Fibroblast of the aortic adventitia (primary cell): ENCODE measurements at regions not wholly inside any gene's neighbourhood (a gene's known extent, or its start where the extent isn't known, plus 50 kb on each side); places are given as distances from the start of the nearest gene placed in this dataset.

Source experiments
- DNase-seq: peaks from one replicate; pipeline ENCODE4 v3.0.0-alpha.2; 2010; ENCODE audit warnings: low read depth
- H3K4me3 ChIP-seq: 2 replicates; pipeline ENCODE4 v1.5.1; 2011; ENCODE audit warnings: low read depth, mild to moderate bottlenecking, control low read depth, low read length, moderate library complexity
- TF ChIP-seq, protein P1 (sequence below): IDR thresholded peaks from 2 replicates; pipeline ENCODE4 v1.5.1; 2011; ENCODE audit warnings: mild to moderate bottlenecking, low read length, control low read depth, inconsistent platforms; ENCODE audit not compliant: insufficient read depth

DNA sequence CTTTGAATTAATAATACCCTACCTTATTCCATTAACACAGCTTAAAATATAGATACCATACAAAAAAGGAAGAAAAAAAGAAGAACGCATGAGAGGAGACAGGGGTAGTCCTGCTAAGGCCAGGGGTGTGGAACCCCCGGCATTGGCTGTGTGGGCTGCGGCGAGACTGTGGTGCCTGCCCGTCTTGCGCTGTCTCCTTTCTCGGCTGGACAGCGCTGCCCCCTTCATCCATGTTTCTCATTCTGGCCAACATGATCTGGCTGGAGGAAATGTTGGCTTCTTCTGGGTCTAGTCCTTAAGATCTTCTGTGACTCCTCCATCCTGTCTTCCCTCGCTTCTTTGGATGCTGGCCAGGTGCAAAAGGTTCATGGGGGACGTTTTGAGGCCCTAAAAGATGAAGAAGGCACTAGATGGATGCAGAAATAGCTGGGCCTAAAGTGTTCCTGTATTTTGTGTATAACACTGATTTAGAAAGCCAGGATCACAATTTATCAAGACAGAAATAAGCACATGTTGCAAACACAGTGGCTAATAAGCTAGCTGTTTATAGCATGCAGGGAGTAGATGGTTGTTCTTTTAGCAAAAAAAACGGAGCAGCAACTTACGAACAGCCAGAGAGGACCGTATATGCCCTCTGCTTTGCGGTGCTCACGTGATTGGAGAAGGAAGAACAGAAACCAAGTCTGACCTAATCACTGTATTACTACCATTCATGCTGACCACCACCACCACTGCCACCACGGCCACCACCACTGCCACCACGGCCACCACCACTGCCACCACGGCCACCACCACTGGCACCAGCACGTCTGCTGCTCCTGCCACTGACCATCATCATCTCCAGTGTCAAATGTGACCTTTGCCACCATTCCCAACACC lies 71.7 kb upstream of the ASB18 start:
- no peak for DNase-seq
- no peak overlapping the region for H3K4me3 ChIP-seq

DNA sequence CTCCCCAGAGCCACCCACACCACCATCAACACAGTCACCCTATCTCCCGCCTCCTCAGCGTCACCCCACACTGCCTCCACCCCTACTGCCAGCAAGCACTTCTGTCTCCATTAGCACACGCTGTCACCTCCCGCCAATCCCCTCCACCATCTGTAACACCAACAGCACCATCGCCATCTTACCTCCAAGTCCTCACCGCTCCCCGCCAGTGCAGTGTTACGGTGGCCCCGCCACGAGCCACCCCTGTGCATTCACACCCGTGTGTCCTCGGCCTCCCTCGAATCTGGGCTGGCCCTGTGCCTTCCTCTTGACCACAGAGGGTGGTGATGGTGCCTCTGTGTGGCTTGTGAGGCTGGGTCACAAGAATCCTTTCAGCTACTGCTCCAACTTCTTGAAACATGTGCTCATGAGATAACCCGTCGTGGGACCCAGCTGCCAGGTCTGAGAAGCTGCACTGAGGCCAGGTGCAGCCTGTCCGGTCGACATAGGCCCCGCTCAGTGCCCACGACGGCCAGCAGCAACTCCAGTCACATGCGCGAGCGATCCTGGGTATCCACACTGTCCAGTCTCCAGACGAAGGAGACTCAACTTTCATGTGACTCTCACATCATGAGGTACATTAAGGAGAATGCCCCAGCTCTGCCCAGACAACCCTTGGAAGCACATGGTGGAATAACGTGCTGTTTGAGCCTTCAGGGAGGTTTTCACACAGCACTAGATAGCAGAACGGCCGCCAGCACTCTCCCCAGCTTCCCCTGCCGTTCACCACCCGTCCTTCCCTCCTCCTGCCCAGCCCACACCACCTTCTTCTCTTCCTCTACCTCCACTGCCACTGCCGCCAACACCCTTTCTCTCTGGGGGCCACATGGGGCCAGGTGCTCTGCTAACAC lies 72.6 kb upstream of the ASB18 start:
- no peak overlapping the region for H3K4me3 ChIP-seq
- no peak for DNase-seq
- TF ChIP-seq, protein P1, sequence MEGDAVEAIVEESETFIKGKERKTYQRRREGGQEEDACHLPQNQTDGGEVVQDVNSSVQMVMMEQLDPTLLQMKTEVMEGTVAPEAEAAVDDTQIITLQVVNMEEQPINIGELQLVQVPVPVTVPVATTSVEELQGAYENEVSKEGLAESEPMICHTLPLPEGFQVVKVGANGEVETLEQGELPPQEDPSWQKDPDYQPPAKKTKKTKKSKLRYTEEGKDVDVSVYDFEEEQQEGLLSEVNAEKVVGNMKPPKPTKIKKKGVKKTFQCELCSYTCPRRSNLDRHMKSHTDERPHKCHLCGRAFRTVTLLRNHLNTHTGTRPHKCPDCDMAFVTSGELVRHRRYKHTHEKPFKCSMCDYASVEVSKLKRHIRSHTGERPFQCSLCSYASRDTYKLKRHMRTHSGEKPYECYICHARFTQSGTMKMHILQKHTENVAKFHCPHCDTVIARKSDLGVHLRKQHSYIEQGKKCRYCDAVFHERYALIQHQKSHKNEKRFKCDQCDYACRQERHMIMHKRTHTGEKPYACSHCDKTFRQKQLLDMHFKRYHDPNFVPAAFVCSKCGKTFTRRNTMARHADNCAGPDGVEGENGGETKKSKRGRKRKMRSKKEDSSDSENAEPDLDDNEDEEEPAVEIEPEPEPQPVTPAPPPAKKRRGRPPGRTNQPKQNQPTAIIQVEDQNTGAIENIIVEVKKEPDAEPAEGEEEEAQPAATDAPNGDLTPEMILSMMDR, result no peak

More for the DNA sequence above, 71.7 kb upstream of the ASB18 start:
- TF ChIP-seq, protein P1, result no peak

DNA sequence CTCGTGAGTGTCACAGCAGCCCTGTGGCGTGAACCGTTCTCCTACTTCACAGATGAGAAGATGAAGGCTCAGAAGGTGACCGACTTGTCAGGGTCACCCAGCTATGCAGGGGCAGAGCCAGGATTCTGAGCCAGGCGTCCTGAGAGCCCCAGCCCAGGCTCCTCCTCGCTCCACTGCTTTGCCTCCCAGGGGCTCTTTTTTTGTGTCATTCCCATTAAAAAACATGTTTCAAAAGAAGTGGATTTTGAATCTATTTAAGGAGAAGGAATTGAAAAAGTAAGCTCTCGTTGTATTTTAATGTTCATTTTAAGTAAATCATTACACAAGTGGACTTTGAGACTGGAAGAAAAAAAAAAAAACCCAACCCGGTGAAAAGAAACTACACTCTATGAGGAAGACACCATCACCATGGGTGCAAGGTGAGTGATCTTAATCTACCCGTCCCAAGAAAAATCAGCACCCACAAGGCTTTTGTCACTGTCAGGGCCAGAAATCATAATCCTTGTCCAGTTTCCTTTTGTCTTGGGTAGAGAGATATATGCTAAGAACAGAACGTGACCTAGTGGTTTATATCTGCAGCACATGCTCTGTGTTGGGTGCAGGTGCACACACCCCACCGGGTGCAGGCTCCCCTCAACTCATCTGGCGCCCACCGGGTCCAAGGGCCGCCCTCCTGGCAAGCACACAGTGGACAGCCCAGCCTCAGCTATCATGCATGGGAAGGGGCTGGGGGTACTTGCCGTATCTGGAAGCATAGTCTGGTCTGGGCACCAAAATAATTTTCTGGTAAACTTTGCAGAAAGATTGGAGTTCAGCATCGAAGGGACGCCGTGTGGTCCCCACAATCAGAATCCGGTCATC lies 73.5 kb upstream of the ASB18 start:
- H3K4me3 ChIP-seq, result no peak overlapping the region
- TF ChIP-seq, protein P1, result no peak
- DNase-seq, result no peak

DNA sequence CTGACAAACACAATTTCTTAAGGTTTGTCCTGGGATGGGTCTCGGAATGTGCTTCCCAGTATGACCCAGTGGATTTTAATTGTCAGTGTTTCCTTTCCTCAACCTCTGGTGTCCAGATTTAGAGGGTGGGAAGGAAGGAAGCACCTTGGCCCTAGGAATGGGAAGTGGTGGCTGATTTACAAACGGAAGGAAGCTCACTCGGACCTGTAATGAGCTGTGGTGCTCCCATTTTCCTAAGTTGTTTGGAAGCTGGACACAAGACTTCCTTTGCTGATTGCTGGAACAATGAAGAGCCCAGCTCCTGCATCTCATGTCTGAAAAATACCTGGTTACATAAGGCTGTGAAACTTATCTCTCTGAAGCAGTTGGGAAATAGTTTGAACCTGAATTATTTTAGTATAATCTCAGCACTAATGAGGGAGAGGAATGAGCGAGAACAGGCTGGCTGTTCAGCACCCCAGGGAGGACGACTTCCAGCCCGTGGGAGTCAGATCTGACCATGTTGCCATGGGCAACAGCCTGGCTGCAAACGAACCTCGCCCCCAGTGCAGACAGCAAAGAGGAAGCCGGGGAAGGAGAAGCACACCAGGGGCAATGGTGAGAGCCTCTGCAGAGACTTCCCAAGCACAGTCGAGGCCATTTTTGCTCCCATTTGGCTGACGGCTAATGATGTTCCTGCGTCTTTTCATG lies 74.4 kb upstream of the ASB18 start:
- DNase-seq, result no peak
- H3K4me3 ChIP-seq, result no peak overlapping the region
- TF ChIP-seq, protein P1, result no peak

DNA sequence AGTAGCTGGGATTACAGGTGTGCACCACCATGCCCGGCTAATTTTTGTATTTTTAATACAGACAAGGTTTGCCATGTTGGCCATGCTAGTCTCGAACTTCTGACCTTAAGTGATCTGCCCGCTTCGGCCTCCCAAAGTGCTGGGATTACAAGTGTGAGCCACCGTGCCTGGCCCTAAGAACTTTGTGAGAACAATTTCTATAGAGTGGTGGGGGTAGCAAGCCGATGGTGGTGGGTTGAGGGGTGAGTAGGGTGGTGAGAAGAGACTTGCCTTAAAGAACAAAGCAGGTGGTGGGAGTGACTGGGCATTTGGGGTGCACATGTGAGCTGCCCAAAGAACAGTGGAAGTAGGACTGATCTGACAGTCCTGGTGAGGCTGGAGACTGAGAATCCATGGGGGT lies 76.0 kb upstream of the ASB18 start:
- no peak for DNase-seq
- H3K4me3 ChIP-seq, result no peak overlapping the region
- TF ChIP-seq, protein P1, result no peak

GRCh38 chr2:236341067-236341466 lies 76.9 kb upstream of the ASB18 start:
- no peak overlapping the region for H3K4me3 ChIP-seq
- TF ChIP-seq, protein P1, result no peak
- no peak for DNase-seq
